Kidney (tissue), 13 donors: ENCODE measurements at regions not wholly inside any gene's neighbourhood (a gene's known extent, or its start where the extent isn't known, plus 50 kb on each side); places are given as distances from the start of the nearest gene placed in this dataset.

ENCODE experiments used
- DNase-seq, 5 donors: peaks; one replicate each; pipeline ENCODE4 v3.0.0-alpha.2; 2013 to 2020
- FAIRE-seq: peaks from 2 replicates; lab custom pipeline; 2012; peaks lifted over from hg19 to GRCh38; lab: Jason Lieb, UNC
- H3K27ac ChIP-seq, 2 donors: one replicate each; pipeline ENCODE4 v1.7.0; 2013; ENCODE audit warnings: low read depth in 2 of 2, low read length in 2 of 2, inconsistent platforms in 1 of 2
- H3K27me3 ChIP-seq: one replicate; pipeline ENCODE4 v1.7.1; 2013; ENCODE audit warnings: low read length, inconsistent platforms; ENCODE audit not compliant: control insufficient read depth, insufficient read depth
- H3K36me3 ChIP-seq, 3 donors: one replicate each; pipeline versions ENCODE4 v1.7.0 to v1.7.1; 2013; ENCODE audit warnings: low read length in 3 of 3, control low read depth in 1 of 3, inconsistent platforms in 1 of 3; ENCODE audit not compliant: insufficient read depth in 3 of 3, control insufficient read depth in 2 of 3
- H3K4me1 ChIP-seq, 3 donors: one replicate each; pipeline versions ENCODE4 v1.7.0 to v1.7.1; 2013; ENCODE audit warnings: low read length in 3 of 3, inconsistent platforms in 1 of 3, low read depth in 1 of 3; ENCODE audit not compliant: control insufficient read depth in 2 of 3, insufficient read depth in 2 of 3
- H3K4me3 ChIP-seq, 3 donors: one replicate each; pipeline versions ENCODE4 v1.7.0 to v1.8.1; 2013; ENCODE audit warnings: low read length in 3 of 3, control low read depth in 1 of 3, inconsistent platforms in 1 of 3
- H3K9ac ChIP-seq, 3 donors: one replicate each; pipeline versions ENCODE4 v1.7.0 to v1.7.1; 2013; ENCODE audit warnings: low read length in 3 of 3, control low read depth in 1 of 3, inconsistent platforms in 1 of 3
- H3K9me3 ChIP-seq, 3 donors: one replicate each; pipeline versions ENCODE4 v1.7.0 to v1.7.1; 2013; ENCODE audit warnings: low read length in 3 of 3, control low read depth in 1 of 3, inconsistent platforms in 1 of 3; ENCODE audit not compliant: control insufficient read depth in 2 of 3, insufficient read depth in 1 of 3
- CTCF ChIP-seq: IDR thresholded peaks from 3 replicates; pipeline ENCODE4 v1.5.1; 2012; ENCODE audit warnings: mild to moderate bottlenecking, moderate library complexity, borderline replicate concordance; ENCODE audit not compliant: insufficient read depth; ENCODE audit errors: extremely low read depth
- intact Hi-C: fragments of 100-400 bp; cut with DNase I; formaldehyde crosslinking; loops from one replicate; pipeline ENCODE4 v1.11.1; 2022
- donor health status: control.
- donor health status: control.
- donor health status: control.
- donor health status: control.
- donor health status: control.
- donor health status: DM: yes; HTN: yes; CAD: no.
- donor health status: Normal renal cell carcinoma (clear cell type).

- Histone ChIP-seq H3K9me3 (no peaks in the 10 kb centered on the region), H3K4me1 (no peaks in the 10 kb centered on the region), H3K27ac (no peak overlapping the region), H3K36me3 (no peaks in the 10 kb centered on the region), H3K4me3 (no peak overlapping the region), H3K9ac (no peak overlapping the region), H3K27me3 (no peaks in the 10 kb centered on the region)
- TF ChIP-seq CTCF, result no peak
- DNase-seq (peak in 1 of 5 donors; percentile 30), FAIRE-seq (no peak)
- intact Hi-C loops, result no loop called here
These were observed 213.4 kb downstream of the PLK2 start for GRCh38 chr5:58246461-58246944.

DNA sequence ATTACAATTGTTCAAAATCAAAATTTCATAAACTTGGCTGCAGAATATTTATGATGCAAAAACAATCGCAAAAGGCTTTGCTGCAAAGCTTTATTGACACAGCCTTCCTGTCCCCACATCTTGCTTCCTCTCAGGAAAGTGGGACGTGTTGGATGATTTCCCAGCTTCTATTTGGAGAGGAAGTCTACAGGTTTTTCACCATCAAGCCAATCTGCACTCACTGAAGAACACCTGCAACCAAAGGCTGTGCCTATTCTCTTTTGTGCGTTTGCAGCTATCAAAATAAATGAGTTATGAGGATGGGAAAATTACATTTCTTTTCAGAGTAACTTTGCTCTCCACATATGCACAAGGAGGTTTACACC lies 214.4 kb downstream of the PLK2 start:
- H3K9ac ChIP-seq, result no peak overlapping the region
- FAIRE-seq (no peak), DNase-seq (peak in 1 of 5 donors; percentile 62)
- H3K9me3 ChIP-seq, result no peaks in the 10 kb centered on the region
- no peaks in the 10 kb centered on the region for H3K4me1 ChIP-seq
- intact Hi-C loops, result no loop called here
- H3K36me3 ChIP-seq, result no peaks in the 10 kb centered on the region
- no peaks in the 10 kb centered on the region for H3K27me3 ChIP-seq
- no peak overlapping the region for H3K27ac ChIP-seq
- no peak for TF ChIP-seq CTCF
- H3K4me3 ChIP-seq, result no peak overlapping the region

DNA sequence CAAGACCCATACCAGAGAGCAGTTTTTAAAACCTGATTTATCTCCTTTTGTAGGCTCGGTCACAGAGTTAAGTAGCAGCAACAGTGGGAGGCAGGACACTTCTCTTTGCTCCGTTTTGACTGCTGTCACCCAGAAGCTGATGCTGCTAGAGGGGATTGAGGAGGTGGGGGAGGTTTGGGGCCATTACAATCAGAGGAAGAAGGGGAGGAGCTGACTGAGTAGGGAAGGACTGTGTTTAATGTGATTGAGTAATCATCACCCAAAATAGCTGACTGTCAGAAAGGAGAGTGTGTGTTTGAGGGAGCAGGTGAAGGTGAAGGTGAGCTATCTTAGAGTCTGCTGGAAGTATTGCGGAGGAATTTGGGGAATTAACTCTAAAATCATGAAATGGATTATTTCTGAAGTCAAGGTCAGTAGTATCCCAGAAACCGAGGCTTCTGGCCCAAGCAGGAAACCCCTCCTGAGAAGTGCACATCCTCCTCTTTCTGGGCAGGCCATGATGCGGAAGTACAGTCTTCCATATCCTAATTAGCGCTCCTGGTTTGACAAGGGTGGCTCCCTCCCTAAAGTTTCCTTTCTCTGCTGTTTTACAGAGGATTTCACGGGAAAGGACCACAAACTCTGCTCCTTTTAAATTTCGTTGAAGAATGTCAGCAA lies 214.9 kb downstream of the PLK2 start:
- Histone ChIP-seq H3K4me3 (no peak overlapping the region), H3K4me1 (peaks cover 0 to 3% (median 0%) of the 10 kb centered on the region in 3 donors), H3K9ac (no peak overlapping the region), H3K27me3 (no peaks in the 10 kb centered on the region), H3K9me3 (no peaks in the 10 kb centered on the region), H3K27ac (no peak overlapping the region), H3K36me3 (no peaks in the 10 kb centered on the region)
- FAIRE-seq (no peak), DNase-seq (peak in 2 of 5 donors; percentile 9 to 27)
- intact Hi-C loops, result no loop called here
- TF ChIP-seq CTCF, result no peak
